Hepatocyte (in vitro differentiated cells): ENCODE measurements at regions not wholly inside any gene's neighbourhood (a gene's known extent, or its start where the extent isn't known, plus 50 kb on each side); places are given as distances from the start of the nearest gene placed in this dataset.

Experiments
- EZH2 ChIP-seq: fragments of 200-600 bp; sonication (generic); IDR thresholded peaks from 2 replicates; pipeline ENCODE4 v1.6.1; 2016; ENCODE audit warnings: antibody characterized with exemption, mild to moderate bottlenecking, borderline replicate concordance
- EZH2phosphoT487 ChIP-seq: fragments of 200-600 bp; sonication (generic); IDR thresholded peaks from one replicate; pipeline ENCODE4 v1.6.1; 2018; ENCODE audit warnings: antibody characterized with exemption, mild to moderate bottlenecking, low read depth, moderate library complexity; ENCODE audit not compliant: unreplicated experiment, severe bottlenecking
- TF ChIP-seq, protein P1 (sequence below): fragments of 200-600 bp; sonication (generic); IDR thresholded peaks from 2 replicates; pipeline ENCODE4 v1.5.1; 2016; ENCODE audit warnings: antibody characterized with exemption, mild to moderate bottlenecking; ENCODE audit not compliant: poor library complexity

DNA sequence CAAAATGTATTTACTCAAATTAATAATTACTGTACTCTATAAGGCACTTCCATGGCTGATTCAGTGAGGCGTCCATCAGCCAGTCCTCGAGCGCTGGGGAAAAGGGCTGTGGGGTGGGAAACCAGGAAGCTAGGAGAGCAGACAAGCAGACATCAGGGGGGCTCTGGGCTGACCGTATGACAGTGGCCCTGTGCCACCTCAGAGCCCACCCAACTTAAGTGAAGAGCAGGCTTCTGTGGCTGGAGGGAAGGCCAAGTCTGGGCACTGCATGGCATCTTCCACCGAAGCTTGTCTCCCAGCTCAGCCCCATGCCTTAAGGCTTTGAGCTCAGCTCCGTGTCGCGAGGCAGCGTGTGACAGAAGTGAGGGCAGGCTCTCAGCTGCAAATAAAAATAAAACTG lies 464.5 kb upstream of the ZMIZ1 start:
- TF ChIP-seq, protein P1, sequence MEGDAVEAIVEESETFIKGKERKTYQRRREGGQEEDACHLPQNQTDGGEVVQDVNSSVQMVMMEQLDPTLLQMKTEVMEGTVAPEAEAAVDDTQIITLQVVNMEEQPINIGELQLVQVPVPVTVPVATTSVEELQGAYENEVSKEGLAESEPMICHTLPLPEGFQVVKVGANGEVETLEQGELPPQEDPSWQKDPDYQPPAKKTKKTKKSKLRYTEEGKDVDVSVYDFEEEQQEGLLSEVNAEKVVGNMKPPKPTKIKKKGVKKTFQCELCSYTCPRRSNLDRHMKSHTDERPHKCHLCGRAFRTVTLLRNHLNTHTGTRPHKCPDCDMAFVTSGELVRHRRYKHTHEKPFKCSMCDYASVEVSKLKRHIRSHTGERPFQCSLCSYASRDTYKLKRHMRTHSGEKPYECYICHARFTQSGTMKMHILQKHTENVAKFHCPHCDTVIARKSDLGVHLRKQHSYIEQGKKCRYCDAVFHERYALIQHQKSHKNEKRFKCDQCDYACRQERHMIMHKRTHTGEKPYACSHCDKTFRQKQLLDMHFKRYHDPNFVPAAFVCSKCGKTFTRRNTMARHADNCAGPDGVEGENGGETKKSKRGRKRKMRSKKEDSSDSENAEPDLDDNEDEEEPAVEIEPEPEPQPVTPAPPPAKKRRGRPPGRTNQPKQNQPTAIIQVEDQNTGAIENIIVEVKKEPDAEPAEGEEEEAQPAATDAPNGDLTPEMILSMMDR = no peak
- TF ChIP-seq EZH2 (no peak), EZH2phosphoT487 (no peak)
